HG02970 (cell line): ENCODE measurements at regions not wholly inside any gene's neighbourhood (a gene's known extent, or its start where the extent isn't known, plus 50 kb on each side); places are given as distances from the start of the nearest gene placed in this dataset.

Source experiments
- ATAC-seq: cut with Tn5 transposase; IDR thresholded peaks from one replicate; pipeline ENCODE4 v1.9.1; 2021; ENCODE audit warnings: mild to moderate bottlenecking, moderate library complexity, moderate number of reproducible peaks; ENCODE audit not compliant: unreplicated experiment, low FRiP score

GRCh38 chr1:239898062-239898730 is 193.5 kb upstream of the FMN2 start:
- peak; percentile 81 for ATAC-seq

GRCh38 chr1:239899747-239900146 is 191.9 kb upstream of the FMN2 start:
- ATAC-seq: no peak

DNA sequence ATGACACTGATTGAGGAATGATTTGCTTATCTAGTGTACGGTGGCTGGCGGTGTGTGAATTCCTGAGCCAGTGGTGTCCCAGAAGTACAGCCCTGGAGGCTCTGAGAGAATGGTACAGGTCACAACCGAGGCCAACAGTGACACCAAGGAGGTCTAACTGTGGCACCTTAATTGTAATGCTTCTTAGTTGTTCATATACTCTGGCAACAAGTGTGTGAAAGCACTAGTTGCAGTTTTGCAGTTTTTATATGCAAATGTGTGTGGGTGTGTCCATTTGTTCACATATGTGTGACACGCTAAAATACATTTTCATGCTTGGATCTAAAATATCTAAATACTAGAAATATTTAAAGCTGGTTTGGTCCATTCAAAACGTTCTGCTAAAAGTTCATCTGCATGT is 185.3 kb upstream of the FMN2 start:
- no peak for ATAC-seq

DNA sequence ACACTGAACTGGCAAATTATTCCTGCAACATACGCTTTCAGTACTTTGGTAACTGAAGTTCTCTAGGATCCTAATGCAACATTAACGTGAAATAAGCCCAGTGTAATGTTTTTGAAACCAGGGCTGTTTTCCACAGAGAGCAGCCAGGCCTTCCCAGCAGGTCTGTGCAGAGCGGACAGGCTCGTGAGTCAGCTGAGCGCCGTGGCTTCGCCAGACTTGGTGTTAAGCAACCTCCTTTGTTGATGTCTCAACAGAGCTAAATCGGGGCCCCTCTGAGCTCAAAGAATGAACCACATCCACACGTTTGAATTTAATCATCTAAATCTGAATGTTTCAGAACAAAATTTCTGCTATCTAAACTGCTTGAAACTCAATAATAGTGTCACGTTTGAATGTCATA is 181.8 kb upstream of the FMN2 start:
- no peak for ATAC-seq

GRCh38 chr1:239912471-239912870 is 179.2 kb upstream of the FMN2 start:
- ATAC-seq: no peak

DNA sequence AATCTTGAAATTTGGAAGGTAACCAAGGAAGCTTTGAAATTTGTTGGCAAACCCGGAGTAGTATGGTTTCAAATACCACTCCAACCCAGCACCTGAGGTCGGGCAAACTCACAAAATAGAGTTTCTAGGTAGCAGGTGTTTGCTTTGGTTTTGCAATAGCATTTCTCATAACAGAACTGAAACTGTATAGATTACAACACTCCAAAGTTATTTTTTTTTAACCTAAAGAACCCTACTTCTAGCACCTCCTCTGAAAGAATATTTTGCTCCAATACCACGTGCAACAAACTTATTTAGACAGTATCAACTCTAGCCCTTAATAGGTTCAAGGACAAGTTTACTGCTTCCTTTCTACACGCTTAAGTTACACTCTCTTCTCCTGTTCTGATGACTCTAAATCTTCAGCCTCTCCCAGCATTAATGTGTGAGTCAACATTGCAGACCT is 178.5 kb upstream of the FMN2 start:
- no peak for ATAC-seq

- no peak for ATAC-seq
Measured at GRCh38 chr1:239914751-239915231, 176.9 kb upstream of the FMN2 start.

GRCh38 chr1:239918634-239919033 is 173.0 kb upstream of the FMN2 start:
- no peak for ATAC-seq

DNA sequence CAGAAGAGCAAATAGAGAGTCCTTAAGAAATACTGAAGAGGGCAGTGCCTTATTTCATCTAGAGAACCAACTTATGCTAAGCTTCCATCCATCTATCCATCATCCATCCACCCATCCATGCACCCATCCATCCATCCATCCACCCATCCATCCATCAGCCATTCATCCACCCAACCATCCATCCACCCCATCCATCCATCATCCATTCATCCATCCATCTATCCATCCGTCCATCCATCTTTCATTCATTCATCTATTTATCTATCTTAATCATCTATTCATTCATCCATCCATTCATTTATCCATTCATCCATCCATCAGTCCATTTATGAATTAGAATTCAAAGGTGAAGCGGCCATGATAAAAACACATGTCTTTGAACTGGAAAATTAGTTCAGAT is 171.5 kb upstream of the FMN2 start:
- no peak for ATAC-seq

- ATAC-seq: no peak
Measured at GRCh38 chr1:239922778-239923522, 168.7 kb upstream of the FMN2 start.

DNA sequence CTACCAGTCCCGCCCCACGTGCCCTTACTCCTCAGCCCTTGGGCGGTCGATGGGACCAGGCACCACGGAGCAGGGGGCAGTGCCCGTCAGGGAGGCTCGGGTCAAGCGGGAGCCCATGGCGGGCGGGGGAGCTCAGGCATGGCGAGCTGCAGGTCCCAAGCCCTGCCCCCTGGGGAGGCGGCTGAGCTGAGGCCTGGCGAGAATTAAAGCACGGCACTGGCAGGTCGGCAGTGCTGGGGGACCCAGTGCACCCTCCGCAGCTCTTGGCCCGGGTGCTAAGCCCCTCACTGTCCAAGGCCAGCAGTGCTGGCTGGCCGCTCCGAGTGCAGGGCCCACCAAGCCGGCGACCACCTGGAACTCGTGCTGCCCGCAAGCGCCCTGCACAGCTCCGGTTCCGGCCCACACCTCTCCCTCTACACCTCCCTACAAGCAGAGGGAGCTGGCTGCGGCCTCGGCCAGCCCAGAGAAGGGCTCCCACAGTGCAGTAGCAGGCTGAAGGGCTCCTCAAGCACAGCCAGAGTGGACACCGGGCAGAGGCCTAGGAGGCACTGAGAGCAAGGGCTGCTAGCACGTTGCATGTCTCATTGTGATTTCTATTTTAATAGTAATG is 166.8 kb upstream of the FMN2 start:
- no peak for ATAC-seq

GRCh38 chr1:239926184-239926583 is 165.5 kb upstream of the FMN2 start:
- no peak for ATAC-seq

- no peak for ATAC-seq
Measured at GRCh38 chr1:239929317-239929716, 162.4 kb upstream of the FMN2 start.

DNA sequence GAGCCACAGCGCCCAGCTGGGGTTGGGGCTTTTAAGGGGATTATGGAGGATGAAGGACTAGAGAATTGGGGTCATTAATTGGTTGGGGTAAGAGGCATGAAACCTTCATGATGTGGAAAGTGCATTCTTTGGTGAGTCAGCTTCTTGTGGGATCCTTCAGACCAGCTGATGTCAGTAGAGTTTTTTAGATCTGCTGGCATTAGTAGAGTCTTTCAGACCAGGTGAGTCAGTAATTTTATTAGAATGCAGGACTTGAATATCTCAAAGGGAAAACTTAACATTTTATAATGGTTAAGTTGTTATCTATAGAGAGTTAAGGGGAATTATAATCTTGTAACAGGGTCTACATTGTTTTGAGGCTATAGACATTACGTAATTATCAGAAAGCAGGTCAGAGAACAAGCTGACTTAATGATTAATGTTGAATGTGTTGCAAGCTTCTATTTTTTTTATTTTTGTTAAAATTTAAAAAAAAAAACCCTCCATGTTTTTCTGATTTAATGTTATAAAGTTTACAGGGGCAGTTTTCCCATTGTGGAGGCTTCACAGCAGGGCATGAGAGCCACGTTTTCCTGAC is 160.9 kb upstream of the FMN2 start:
- ATAC-seq: no peak

- ATAC-seq: no peak
Measured at GRCh38 chr1:239931341-239931740, 160.3 kb upstream of the FMN2 start.

- no peak for ATAC-seq
Measured at GRCh38 chr1:239939602-239940001, 152.1 kb upstream of the FMN2 start.

DNA sequence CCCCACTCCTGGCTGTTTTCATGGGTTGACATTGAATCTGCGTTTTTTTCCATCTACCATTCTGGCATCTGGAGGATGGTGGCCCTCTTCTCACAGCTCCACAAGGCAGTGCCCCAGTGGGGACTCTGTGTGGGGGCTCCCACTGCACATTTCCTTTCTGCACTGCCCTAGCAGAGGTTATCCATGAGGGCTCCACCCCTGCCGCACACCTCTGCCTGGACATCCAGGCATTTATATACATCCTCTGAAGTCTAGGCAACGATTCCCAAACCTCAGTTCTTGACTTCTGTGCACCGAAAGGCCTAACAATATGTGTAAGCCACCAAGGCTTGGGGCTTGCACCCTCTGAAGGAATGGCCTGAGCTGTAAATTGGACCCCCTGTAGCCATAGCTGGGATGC is 147.9 kb upstream of the FMN2 start:
- no peak for ATAC-seq

DNA sequence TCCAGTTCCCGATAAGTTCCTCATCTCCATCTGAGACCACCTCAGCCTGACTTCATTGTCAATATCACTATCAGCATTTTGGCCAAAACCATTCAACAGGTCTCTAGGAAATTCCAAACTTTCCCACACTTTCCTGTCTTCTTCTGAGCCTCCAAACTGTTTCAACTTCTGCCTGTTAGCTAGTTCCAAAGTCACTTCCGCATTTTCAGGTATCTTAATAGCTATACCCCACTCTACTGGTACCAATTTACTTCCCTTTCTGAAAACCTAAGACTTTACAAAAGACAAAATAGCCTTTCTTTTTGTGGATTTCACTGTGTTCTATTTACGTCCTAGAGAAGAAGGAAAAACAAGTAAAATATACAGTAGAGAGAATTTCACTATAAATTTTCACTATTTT is 147.0 kb upstream of the FMN2 start:
- no peak for ATAC-seq

- ATAC-seq: no peak
Measured at GRCh38 chr1:239947801-239948200, 143.9 kb upstream of the FMN2 start.

DNA sequence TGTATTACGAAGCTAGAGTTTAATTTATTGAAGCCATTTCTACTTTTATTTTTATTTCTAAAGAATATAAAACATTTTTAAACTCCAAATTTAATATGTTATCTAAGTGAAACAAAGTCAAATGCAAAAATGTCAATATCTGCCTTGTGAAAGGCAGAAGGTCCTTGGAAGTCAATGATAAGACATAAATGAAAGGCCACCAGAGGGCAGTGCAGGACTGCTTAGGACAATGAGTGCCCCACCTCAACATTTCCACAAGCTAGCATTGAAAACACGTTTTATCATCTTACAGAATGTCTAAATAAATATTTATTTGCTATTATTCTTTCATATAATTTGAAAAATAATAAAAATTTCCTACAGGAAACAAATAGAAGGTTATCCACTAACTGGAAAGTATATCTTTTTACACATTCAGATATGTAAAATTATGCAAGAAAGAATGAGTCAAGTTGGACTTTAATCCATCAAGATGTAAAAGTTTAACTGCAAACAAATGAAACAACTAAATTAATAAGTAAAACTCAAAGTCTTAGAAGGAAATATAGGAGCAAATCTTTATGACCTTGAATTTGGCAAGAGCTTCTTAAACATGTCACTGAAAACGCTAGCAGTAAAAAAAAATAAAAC is 140.1 kb upstream of the FMN2 start:
- ATAC-seq: peak; percentile 48
